ENCODE measurements at regions not wholly inside any gene's neighbourhood (a gene's known extent, or its start where the extent isn't known, plus 50 kb on each side); places are given as distances from the start of the nearest gene placed in this dataset.

- no peak for DNase-seq (ENCODE audit: low read depth)
Measured at GRCh38 chr1:173400387-173400995, 76.6 kb upstream of the PRDX6 start.

GRCh38 chr1:173403996-173404395 is 73.1 kb upstream of the PRDX6 start:
- DNase-seq (ENCODE audit: low read depth), result no peak

- DNase-seq (ENCODE audit: low read depth), result no peak
Measured at GRCh38 chr1:173405281-173405680, 71.9 kb upstream of the PRDX6 start.

GRCh38 chr1:173405834-173406233 is 71.3 kb upstream of the PRDX6 start:
- peak; percentile 78 for DNase-seq (ENCODE audit: low read depth)

GRCh38 chr1:173406783-173407230 is 70.3 kb upstream of the PRDX6 start:
- DNase-seq (ENCODE audit: low read depth), result no peak

GRCh38 chr1:173407846-173408245 is 69.3 kb upstream of the PRDX6 start:
- no peak for DNase-seq (ENCODE audit: low read depth)

- DNase-seq (ENCODE audit: low read depth), result no peak
Measured at GRCh38 chr1:173408886-173409285, 68.2 kb upstream of the PRDX6 start.

- peak; percentile 80 for DNase-seq (ENCODE audit: low read depth)
Measured at GRCh38 chr1:173409613-173410012, 67.5 kb upstream of the PRDX6 start.

- DNase-seq (ENCODE audit: low read depth), result peak; percentile 36
Measured at GRCh38 chr1:173410133-173410793, 66.9 kb upstream of the PRDX6 start.

- no peak for DNase-seq (ENCODE audit: low read depth)
Measured at GRCh38 chr1:173410794-173411236, 66.3 kb upstream of the PRDX6 start.

GRCh38 chr1:173411835-173412742 is 65.0 kb upstream of the PRDX6 start:
- peak; percentile 95 for DNase-seq (ENCODE audit: low read depth)

- DNase-seq (ENCODE audit: low read depth), result no peak
Measured at GRCh38 chr1:173413271-173413707, 63.8 kb upstream of the PRDX6 start.

- DNase-seq (ENCODE audit: low read depth), result no peak
Measured at GRCh38 chr1:173414136-173414535, 63.0 kb upstream of the PRDX6 start.

- no peak for DNase-seq (ENCODE audit: low read depth)
Measured at GRCh38 chr1:173414539-173415226, 62.5 kb upstream of the PRDX6 start.

- DNase-seq (ENCODE audit: low read depth), result no peak
Measured at GRCh38 chr1:173415490-173415889, 61.6 kb upstream of the PRDX6 start.

GRCh38 chr1:173415905-173416450 is 61.2 kb upstream of the PRDX6 start:
- no peak for DNase-seq (ENCODE audit: low read depth)

GRCh38 chr1:173417563-173417962 is 59.6 kb upstream of the PRDX6 start:
- DNase-seq (ENCODE audit: low read depth), result no peak

GRCh38 chr1:173418107-173418985 is 58.8 kb upstream of the PRDX6 start:
- peak; percentile 20 for DNase-seq (ENCODE audit: low read depth)

GRCh38 chr1:173420330-173420806 is 56.8 kb upstream of the PRDX6 start:
- peak; percentile 85 for DNase-seq (ENCODE audit: low read depth)

- DNase-seq (ENCODE audit: low read depth), result no peak
Measured at GRCh38 chr1:173421286-173421685, 55.8 kb upstream of the PRDX6 start.

- no peak for DNase-seq (ENCODE audit: low read depth)
Measured at GRCh38 chr1:173421789-173422188, 55.3 kb upstream of the PRDX6 start.
